ENCODE measurements at regions not wholly inside any gene's neighbourhood (a gene's known extent, or its start where the extent isn't known, plus 50 kb on each side); places are given as distances from the start of the nearest gene placed in this dataset.

DNA sequence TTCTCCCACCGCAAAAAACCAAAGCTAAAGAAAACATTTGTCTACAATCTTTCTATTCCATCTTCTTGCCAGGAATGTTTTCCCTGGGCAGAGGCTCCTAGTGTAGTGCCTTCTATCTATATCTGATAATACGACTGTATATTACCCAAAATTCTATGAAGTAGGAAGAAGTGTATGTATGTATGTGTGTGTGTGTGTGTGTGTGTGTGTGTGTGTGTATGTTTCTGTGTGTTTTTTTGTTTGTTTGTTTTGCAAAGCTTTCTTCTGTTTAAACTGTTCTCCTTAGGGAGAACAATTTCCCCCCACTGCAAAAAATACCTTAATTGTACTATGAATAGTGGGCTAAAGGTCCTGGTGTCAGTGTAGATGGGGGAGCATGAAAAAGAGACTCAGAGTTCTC, 312.6 kb upstream of the CITED2 start:
- no peak overlapping the region for H2BK120ac ChIP-seq (ENCODE audit: low read depth, low read length)
- H3K79me1 ChIP-seq (replicated peaks; ENCODE audit: low read length, poor library complexity, severe bottlenecking), result no peaks in the 10 kb centered on the region
- no peak for DNase-seq
- no peaks in the 10 kb centered on the region for H3K27me3 ChIP-seq (ENCODE audit: control insufficient read depth in 1 of 2, insufficient read depth in 1 of 2, low read length in 2 of 2)
- no peak overlapping the region for H2AFZ ChIP-seq (ENCODE audit: low read depth, low read length)
- no peaks in the 10 kb centered on the region for H3K4me1 ChIP-seq (ENCODE audit: control insufficient read depth, insufficient read depth, low read depth, low read length)
- H4K91ac ChIP-seq (ENCODE audit: low read length), result no peak overlapping the region
- H3K4ac ChIP-seq (ENCODE audit: low read depth in 1 of 2, low read length in 2 of 2), result no peak overlapping the region
- H4K8ac ChIP-seq (ENCODE audit: low read length), result no peak overlapping the region
- no peak overlapping the region for H2BK5ac ChIP-seq (ENCODE audit: low read depth, low read length, poor library complexity, severe bottlenecking)
- H2BK15ac ChIP-seq (ENCODE audit: low read depth, poor library complexity, severe bottlenecking), result no peak overlapping the region
- no peak overlapping the region for H3K27ac ChIP-seq (ENCODE audit: low read length, poor library complexity, severe bottlenecking)
- H3K4me3 ChIP-seq (ENCODE audit: insufficient read depth in 1 of 2, low read depth in 1 of 2, low read length in 2 of 2), result no peak overlapping the region
- no peak overlapping the region for H2BK12ac ChIP-seq (ENCODE audit: low read length in 2 of 2)
- WGBS, result 100% methylated on average over 1 of the region's 2 CpGs
- H3K23ac ChIP-seq (ENCODE audit: low read length in 2 of 2), result no peak overlapping the region
- no peak overlapping the region for H3K14ac ChIP-seq (ENCODE audit: low read length in 2 of 2)
- no peak overlapping the region for H3K4me2 ChIP-seq (ENCODE audit: low read length, poor library complexity, severe bottlenecking)
- no peak overlapping the region for H2AK5ac ChIP-seq (ENCODE audit: low read length, severe bottlenecking)
- no peaks in the 10 kb centered on the region for H3K36me3 ChIP-seq (ENCODE audit: control insufficient read depth in 1 of 2, insufficient read depth in 2 of 2, low read depth in 1 of 2, low read length in 2 of 2)
- no peak overlapping the region for H3K18ac ChIP-seq (ENCODE audit: low read depth in 1 of 2, low read length in 2 of 2)
- no peaks in the 10 kb centered on the region for H3K9me3 ChIP-seq (ENCODE audit: control insufficient read depth, low read length)
- H3K9ac ChIP-seq (ENCODE audit: low read length), result no peak overlapping the region

DNA sequence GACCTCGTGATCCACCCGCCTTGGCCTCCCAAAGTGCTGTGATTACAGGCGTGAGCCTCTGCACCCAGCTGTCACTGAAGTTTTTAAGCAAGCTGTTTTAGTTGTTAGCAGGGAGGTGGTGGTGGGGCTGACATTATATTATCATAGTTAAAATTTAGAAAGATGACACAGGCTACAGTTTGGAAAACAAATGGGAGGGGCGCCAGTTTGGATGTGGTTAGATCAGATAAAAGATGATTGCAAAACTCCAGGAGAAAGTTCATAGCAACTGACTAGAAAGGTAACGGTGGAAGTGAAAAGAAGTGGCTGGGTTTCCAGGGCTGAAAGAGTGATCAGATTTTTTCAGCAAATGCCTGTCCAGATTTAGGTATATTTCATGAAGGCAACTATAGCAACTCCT, 311.9 kb upstream of the CITED2 start:
- H2BK15ac ChIP-seq (ENCODE audit: low read depth, poor library complexity, severe bottlenecking), result no peak overlapping the region
- no peaks in the 10 kb centered on the region for H3K79me1 ChIP-seq (replicated peaks; ENCODE audit: low read length, poor library complexity, severe bottlenecking)
- no peak overlapping the region for H3K27ac ChIP-seq (ENCODE audit: low read length, poor library complexity, severe bottlenecking)
- no peaks in the 10 kb centered on the region for H3K4me1 ChIP-seq (ENCODE audit: control insufficient read depth, insufficient read depth, low read depth, low read length)
- H3K18ac ChIP-seq (ENCODE audit: low read depth in 1 of 2, low read length in 2 of 2), result no peak overlapping the region
- H3K36me3 ChIP-seq (ENCODE audit: control insufficient read depth in 1 of 2, insufficient read depth in 2 of 2, low read depth in 1 of 2, low read length in 2 of 2), result no peaks in the 10 kb centered on the region
- H3K27me3 ChIP-seq (ENCODE audit: control insufficient read depth in 1 of 2, insufficient read depth in 1 of 2, low read length in 2 of 2), result no peaks in the 10 kb centered on the region
- no peak overlapping the region for H3K14ac ChIP-seq (ENCODE audit: low read length in 2 of 2)
- no peak overlapping the region for H2BK5ac ChIP-seq (ENCODE audit: low read depth, low read length, poor library complexity, severe bottlenecking)
- no peak overlapping the region for H3K4me2 ChIP-seq (ENCODE audit: low read length, poor library complexity, severe bottlenecking)
- no peak overlapping the region for H3K23ac ChIP-seq (ENCODE audit: low read length in 2 of 2)
- no peak overlapping the region for H4K91ac ChIP-seq (ENCODE audit: low read length)
- no peak overlapping the region for H4K8ac ChIP-seq (ENCODE audit: low read length)
- no peak overlapping the region for H2BK120ac ChIP-seq (ENCODE audit: low read depth, low read length)
- H3K9me3 ChIP-seq (ENCODE audit: control insufficient read depth, low read length), result no peaks in the 10 kb centered on the region
- no peak overlapping the region for H2AFZ ChIP-seq (ENCODE audit: low read depth, low read length)
- 94% methylated on average over 5 of the region's 5 CpGs for WGBS
- no peak overlapping the region for H2BK12ac ChIP-seq (ENCODE audit: low read length in 2 of 2)
- H3K4ac ChIP-seq (ENCODE audit: low read depth in 1 of 2, low read length in 2 of 2), result no peak overlapping the region
- no peak overlapping the region for H2AK5ac ChIP-seq (ENCODE audit: low read length, severe bottlenecking)
- H3K4me3 ChIP-seq (ENCODE audit: insufficient read depth in 1 of 2, low read depth in 1 of 2, low read length in 2 of 2), result no peak overlapping the region
- H3K9ac ChIP-seq (ENCODE audit: low read length), result no peak overlapping the region
- DNase-seq, result no peak

DNA sequence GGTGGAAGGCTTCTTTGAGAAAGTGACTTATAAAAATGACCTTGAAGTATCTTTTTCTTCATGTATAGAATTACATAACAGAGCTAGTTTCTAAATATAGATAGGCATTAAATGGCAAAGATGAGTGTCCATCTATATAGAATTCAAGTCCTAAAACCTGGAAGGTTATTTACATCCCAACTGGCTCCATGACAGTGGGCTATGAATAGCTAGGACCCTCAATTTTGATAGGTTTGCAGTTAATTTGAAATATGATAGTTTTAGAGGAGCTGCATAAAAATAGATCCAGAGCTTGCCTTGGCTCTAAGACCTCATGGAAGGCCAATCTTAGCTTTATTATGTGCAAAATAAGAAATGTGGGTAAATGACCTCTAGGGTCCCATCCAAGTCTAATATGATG, 310.6 kb upstream of the CITED2 start:
- H3K4me2 ChIP-seq (ENCODE audit: low read length, poor library complexity, severe bottlenecking), result no peak overlapping the region
- no peak overlapping the region for H2AFZ ChIP-seq (ENCODE audit: low read depth, low read length)
- no peak overlapping the region for H2AK5ac ChIP-seq (ENCODE audit: low read length, severe bottlenecking)
- no peak overlapping the region for H3K4me3 ChIP-seq (ENCODE audit: insufficient read depth in 1 of 2, low read depth in 1 of 2, low read length in 2 of 2)
- no peak overlapping the region for H4K91ac ChIP-seq (ENCODE audit: low read length)
- H2BK120ac ChIP-seq (ENCODE audit: low read depth, low read length), result no peak overlapping the region
- H3K4ac ChIP-seq (ENCODE audit: low read depth in 1 of 2, low read length in 2 of 2), result no peak overlapping the region
- no peak for DNase-seq
- H3K9ac ChIP-seq (ENCODE audit: low read length), result no peak overlapping the region
- H3K18ac ChIP-seq (ENCODE audit: low read depth in 1 of 2, low read length in 2 of 2), result no peak overlapping the region
- H3K23ac ChIP-seq (ENCODE audit: low read length in 2 of 2), result no peak overlapping the region
- H3K27me3 ChIP-seq (ENCODE audit: control insufficient read depth in 1 of 2, insufficient read depth in 1 of 2, low read length in 2 of 2), result no peaks in the 10 kb centered on the region
- H2BK15ac ChIP-seq (ENCODE audit: low read depth, poor library complexity, severe bottlenecking), result no peak overlapping the region
- H3K27ac ChIP-seq (ENCODE audit: low read length, poor library complexity, severe bottlenecking), result no peak overlapping the region
- no peak overlapping the region for H3K14ac ChIP-seq (ENCODE audit: low read length in 2 of 2)
- H3K9me3 ChIP-seq (ENCODE audit: control insufficient read depth, low read length), result no peaks in the 10 kb centered on the region
- H2BK12ac ChIP-seq (ENCODE audit: low read length in 2 of 2), result no peak overlapping the region
- H4K8ac ChIP-seq (ENCODE audit: low read length), result no peak overlapping the region
- no peaks in the 10 kb centered on the region for H3K79me1 ChIP-seq (replicated peaks; ENCODE audit: low read length, poor library complexity, severe bottlenecking)
- peaks cover 2% of the 10 kb centered on the region for H3K4me1 ChIP-seq (ENCODE audit: control insufficient read depth, insufficient read depth, low read depth, low read length)
- no peak overlapping the region for H2BK5ac ChIP-seq (ENCODE audit: low read depth, low read length, poor library complexity, severe bottlenecking)
- no peaks in the 10 kb centered on the region for H3K36me3 ChIP-seq (ENCODE audit: control insufficient read depth in 1 of 2, insufficient read depth in 2 of 2, low read depth in 1 of 2, low read length in 2 of 2)

DNA sequence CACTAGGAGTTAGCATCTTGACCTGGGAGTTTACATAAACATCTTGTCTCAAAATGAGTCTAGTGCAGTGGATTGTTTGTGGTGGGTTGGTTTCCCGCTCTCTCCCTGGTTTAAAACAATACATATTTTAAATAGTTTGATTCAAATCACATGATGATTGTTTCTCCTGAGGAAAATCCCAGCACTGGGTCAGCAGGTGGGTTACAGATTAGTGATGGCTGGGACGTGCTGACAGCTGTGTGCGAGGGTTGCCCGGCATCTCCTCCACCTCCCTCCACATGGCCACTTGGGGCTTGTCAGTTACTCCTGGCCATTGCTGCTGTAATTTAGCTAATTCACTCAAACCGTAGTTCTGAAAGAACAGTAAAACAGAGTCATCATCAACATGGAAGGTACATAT, 306.4 kb upstream of the CITED2 start:
- no peaks in the 10 kb centered on the region for H3K36me3 ChIP-seq (ENCODE audit: control insufficient read depth in 1 of 2, insufficient read depth in 2 of 2, low read depth in 1 of 2, low read length in 2 of 2)
- WGBS, result 84% methylated on average over 4 of the region's 5 CpGs
- no peak overlapping the region for H2BK5ac ChIP-seq (ENCODE audit: low read depth, low read length, poor library complexity, severe bottlenecking)
- H2AK5ac ChIP-seq (ENCODE audit: low read length, severe bottlenecking), result no peak overlapping the region
- no peak overlapping the region for H4K91ac ChIP-seq (ENCODE audit: low read length)
- no peak overlapping the region for H2BK15ac ChIP-seq (ENCODE audit: low read depth, poor library complexity, severe bottlenecking)
- H3K4me3 ChIP-seq (ENCODE audit: insufficient read depth in 1 of 2, low read depth in 1 of 2, low read length in 2 of 2), result no peak overlapping the region
- no peak for DNase-seq
- H3K4me1 ChIP-seq (ENCODE audit: control insufficient read depth, insufficient read depth, low read depth, low read length), result peaks cover 2% of the 10 kb centered on the region
- H3K9ac ChIP-seq (ENCODE audit: low read length), result no peak overlapping the region
- H3K79me1 ChIP-seq (replicated peaks; ENCODE audit: low read length, poor library complexity, severe bottlenecking), result no peaks in the 10 kb centered on the region
- no peak overlapping the region for H3K27ac ChIP-seq (ENCODE audit: low read length, poor library complexity, severe bottlenecking)
- no peak overlapping the region for H3K14ac ChIP-seq (ENCODE audit: low read length in 2 of 2)
- H3K9me3 ChIP-seq (ENCODE audit: control insufficient read depth, low read length), result no peaks in the 10 kb centered on the region
- H3K4ac ChIP-seq (ENCODE audit: low read depth in 1 of 2, low read length in 2 of 2), result no peak overlapping the region
- H3K27me3 ChIP-seq (ENCODE audit: control insufficient read depth in 1 of 2, insufficient read depth in 1 of 2, low read length in 2 of 2), result no peaks in the 10 kb centered on the region
- no peak overlapping the region for H2AFZ ChIP-seq (ENCODE audit: low read depth, low read length)
- no peak overlapping the region for H2BK120ac ChIP-seq (ENCODE audit: low read depth, low read length)
- no peak overlapping the region for H3K18ac ChIP-seq (ENCODE audit: low read depth in 1 of 2, low read length in 2 of 2)
- H3K23ac ChIP-seq (ENCODE audit: low read length in 2 of 2), result no peak overlapping the region
- H3K4me2 ChIP-seq (ENCODE audit: low read length, poor library complexity, severe bottlenecking), result no peak overlapping the region
- no peak overlapping the region for H4K8ac ChIP-seq (ENCODE audit: low read length)
- peak overlapping the region in 1 of 2 experiments; percentile 10 for H2BK12ac ChIP-seq (ENCODE audit: low read length in 2 of 2)
